HCT116 (cell line): ENCODE measurements at regions not wholly inside any gene's neighbourhood (a gene's known extent, or its start where the extent isn't known, plus 50 kb on each side); places are given as distances from the start of the nearest gene placed in this dataset.

Experiments used
- CBX3 ChIP-seq: IDR thresholded peaks from 2 replicates; pipeline ENCODE4 v1.6.1; 2012; ENCODE audit warnings: low read depth
- CEBPB ChIP-seq: IDR thresholded peaks from 2 replicates; pipeline ENCODE4 v1.6.1; 2012; ENCODE audit warnings: low read depth
- TF ChIP-seq, protein P1 (sequence below), 3 experiments: fragments of 200-600 bp in 1 of 3; sonication (generic) in 1 of 3; IDR thresholded peaks in 2 of 3; conservative IDR thresholded peaks in 1 of 3; 2 replicates each; pipeline ENCODE4 v1.5.1; 2012 to 2017; ENCODE audit warnings: low read depth in 2 of 3, low read length in 2 of 3, antibody characterized with exemption in 1 of 3, borderline replicate concordance in 1 of 3, control low read depth in 1 of 3, mild to moderate bottlenecking in 1 of 3, mixed read lengths in 1 of 3, mixed run types in 1 of 3, moderate library complexity in 1 of 3; ENCODE audit not compliant: insufficient read depth in 1 of 3

DNA sequence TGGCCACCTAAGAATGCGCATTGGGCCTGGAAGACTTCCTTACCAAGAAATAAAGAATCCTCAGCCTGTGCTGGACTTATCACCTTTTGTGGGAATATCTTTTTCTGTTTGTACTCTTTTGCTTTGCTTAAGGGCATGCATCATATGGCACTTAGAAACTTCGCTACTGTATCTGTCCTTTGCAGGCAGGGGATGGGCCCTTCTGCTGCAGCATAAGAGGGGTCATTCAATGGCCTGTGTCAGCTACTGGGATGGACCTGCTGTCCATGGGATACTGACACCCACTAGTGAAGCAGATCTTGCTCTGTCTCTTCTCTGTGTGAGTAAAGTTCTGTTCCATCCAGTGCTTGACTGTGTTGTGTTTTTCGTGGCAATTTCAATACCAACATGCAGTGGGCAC is 239.0 kb upstream of the JUN start:
- TF ChIP-seq, protein P1, sequence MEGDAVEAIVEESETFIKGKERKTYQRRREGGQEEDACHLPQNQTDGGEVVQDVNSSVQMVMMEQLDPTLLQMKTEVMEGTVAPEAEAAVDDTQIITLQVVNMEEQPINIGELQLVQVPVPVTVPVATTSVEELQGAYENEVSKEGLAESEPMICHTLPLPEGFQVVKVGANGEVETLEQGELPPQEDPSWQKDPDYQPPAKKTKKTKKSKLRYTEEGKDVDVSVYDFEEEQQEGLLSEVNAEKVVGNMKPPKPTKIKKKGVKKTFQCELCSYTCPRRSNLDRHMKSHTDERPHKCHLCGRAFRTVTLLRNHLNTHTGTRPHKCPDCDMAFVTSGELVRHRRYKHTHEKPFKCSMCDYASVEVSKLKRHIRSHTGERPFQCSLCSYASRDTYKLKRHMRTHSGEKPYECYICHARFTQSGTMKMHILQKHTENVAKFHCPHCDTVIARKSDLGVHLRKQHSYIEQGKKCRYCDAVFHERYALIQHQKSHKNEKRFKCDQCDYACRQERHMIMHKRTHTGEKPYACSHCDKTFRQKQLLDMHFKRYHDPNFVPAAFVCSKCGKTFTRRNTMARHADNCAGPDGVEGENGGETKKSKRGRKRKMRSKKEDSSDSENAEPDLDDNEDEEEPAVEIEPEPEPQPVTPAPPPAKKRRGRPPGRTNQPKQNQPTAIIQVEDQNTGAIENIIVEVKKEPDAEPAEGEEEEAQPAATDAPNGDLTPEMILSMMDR (IDR thresholded peaks at IDR 0.05 in 2 of 3, conservative IDR thresholded peaks at IDR 0.05 in 1 of 3; ENCODE audit: borderline replicate concordance in 1 of 3, insufficient read depth in 1 of 3, low read depth in 2 of 3, low read length in 2 of 3) = no peak
- TF ChIP-seq CEBPB (no peak), CBX3 (no peak)
